ENCODE measurements at regions not wholly inside any gene's neighbourhood (a gene's known extent, or its start where the extent isn't known, plus 50 kb on each side); places are given as distances from the start of the nearest gene placed in this dataset.

DNA sequence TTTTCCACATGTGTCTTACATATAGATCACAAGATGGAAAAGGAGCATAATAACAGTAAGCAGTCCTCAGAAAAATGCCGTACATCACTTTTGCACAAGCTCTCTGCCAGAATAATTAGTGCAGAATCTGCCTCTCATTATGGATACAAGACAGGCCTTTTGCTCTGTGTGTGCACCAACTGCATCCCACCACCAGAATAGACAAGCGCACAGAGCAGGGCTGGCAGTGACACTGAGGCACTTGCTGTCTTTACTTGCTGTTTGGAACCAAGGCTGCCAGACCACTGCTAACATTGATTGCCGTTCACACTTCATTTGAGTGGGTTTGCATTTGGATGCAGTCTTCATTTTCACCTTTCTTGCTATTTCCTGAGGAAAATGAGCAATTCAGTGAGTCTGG lies 741.3 kb downstream of the TLE1 start (continued):
- TF ChIP-seq ZNF713 (CRISPR knock-in tag; IDR thresholded peaks at IDR 0.05) (no peak), ERF (CRISPR knock-in tag; IDR thresholded peaks at IDR 0.05) (no peak), NR2F2 (IDR thresholded peaks at IDR 0.05; ENCODE audit: borderline replicate concordance, low read depth) (no peak), SRSF1 (optimal IDR thresholded peaks at IDR 0.05; ENCODE audit: low read depth, low read length) (no peak)
- TF ChIP-seq, protein P1, sequence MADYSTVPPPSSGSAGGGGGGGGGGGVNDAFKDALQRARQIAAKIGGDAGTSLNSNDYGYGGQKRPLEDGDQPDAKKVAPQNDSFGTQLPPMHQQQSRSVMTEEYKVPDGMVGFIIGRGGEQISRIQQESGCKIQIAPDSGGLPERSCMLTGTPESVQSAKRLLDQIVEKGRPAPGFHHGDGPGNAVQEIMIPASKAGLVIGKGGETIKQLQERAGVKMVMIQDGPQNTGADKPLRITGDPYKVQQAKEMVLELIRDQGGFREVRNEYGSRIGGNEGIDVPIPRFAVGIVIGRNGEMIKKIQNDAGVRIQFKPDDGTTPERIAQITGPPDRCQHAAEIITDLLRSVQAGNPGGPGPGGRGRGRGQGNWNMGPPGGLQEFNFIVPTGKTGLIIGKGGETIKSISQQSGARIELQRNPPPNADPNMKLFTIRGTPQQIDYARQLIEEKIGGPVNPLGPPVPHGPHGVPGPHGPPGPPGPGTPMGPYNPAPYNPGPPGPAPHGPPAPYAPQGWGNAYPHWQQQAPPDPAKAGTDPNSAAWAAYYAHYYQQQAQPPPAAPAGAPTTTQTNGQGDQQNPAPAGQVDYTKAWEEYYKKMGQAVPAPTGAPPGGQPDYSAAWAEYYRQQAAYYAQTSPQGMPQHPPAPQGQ (CRISPR knock-in tag; IDR thresholded peaks at IDR 0.05; ENCODE audit: borderline replicate concordance), result no peak

DNA sequence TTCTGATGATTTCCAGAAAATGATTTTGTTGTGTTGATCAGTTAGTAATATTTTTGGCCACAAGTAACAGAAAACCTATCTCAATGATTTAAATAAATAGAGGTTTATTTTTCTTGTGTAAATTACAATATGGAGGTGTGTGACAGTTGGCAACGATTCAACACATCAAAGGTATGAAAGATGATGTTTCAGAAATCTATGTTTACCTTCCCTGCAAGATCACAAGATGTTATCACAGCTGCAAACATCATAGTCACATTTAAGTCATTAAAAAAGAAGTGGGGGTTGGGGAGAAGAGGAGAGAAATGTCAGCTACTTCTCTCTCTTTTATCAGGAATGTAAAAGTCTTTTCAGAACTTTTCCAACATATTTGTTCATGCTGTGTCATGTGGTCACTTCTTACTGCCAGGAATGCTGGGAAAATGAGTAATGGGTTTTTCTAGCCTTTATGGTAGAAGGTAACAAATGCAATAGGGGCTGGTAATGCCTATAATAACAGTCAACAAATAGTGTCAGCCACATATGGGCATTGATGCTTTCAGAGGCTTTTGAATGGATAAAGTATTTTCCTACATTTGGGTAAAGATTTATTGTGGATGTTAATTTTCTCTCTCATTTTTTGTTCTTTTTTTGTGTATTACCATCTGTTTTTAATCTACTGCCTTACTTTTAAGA lies 742.7 kb downstream of the TLE1 start:
- no peak for FAIRE-seq
- no peak overlapping the region for H3K27ac ChIP-seq (ENCODE audit: extremely low read length, insufficient read depth, low read length)
- intact Hi-C loops (cut with micrococcal nuclease; ENCODE audit: unreplicated experiment), result no loop called here
- POLR2A ChIA-PET, result no interaction called here
- BruUV-seq (replicated peaks), result no TSS peak
- in situ Hi-C loops (cut with HindIII; ENCODE audit: extremely low pct_ligation_motif_present, low pct_unique_long_range_greater_than_20kb), result no loop called here
- ATAC-seq, result no peak
- H3K4me3 ChIP-seq (replicated peaks in 1 of 3; ENCODE audit: insufficient read depth in 1 of 3, low read depth in 2 of 3, low read length in 3 of 3), result no peak overlapping the region
- no peaks in the 10 kb centered on the region for H3K36me3 ChIP-seq (replicated peaks in 1 of 2; ENCODE audit: control insufficient read depth in 1 of 2, insufficient read depth in 2 of 2, low read length in 2 of 2)
- no peaks in the 10 kb centered on the region for H3K27me3 ChIP-seq (ENCODE audit: control insufficient read depth in 1 of 2, insufficient read depth in 2 of 2, low read length in 2 of 2)
- no peak overlapping the region for H2AFZ ChIP-seq (ENCODE audit: low read length)
- no peaks in the 10 kb centered on the region for H3K4me1 ChIP-seq (ENCODE audit: insufficient read depth, low read length)
- no peaks in the 10 kb centered on the region for H3K79me2 ChIP-seq (ENCODE audit: insufficient read depth, low read length)
- CTCF ChIA-PET (ENCODE audit: low intra/inter-chr PET ratio, low total read pairs), result no interaction called here
- no peak overlapping the region for H3K4me2 ChIP-seq (ENCODE audit: low read depth, low read length)
- 0% methylated on average over 1 of the region's 1 CpG for WGBS (ENCODE audit: low lambda C conversion rate)
- H4K20me1 ChIP-seq (ENCODE audit: insufficient read depth, low read length), result no peaks in the 10 kb centered on the region
- H3K9me3 ChIP-seq (ENCODE audit: low read length), result no peaks in the 10 kb centered on the region
- DNase-seq (ENCODE audit: low spot score), result no peak
- no peak overlapping the region for H3K9ac ChIP-seq (ENCODE audit: insufficient read depth, low read depth, low read length)
- TF ChIP-seq ZNF781 (CRISPR knock-in tag; IDR thresholded peaks at IDR 0.05; ENCODE audit: borderline replicate concordance, not compliant biosample characterization), result no peak
- TF ChIP-seq, protein P2, sequence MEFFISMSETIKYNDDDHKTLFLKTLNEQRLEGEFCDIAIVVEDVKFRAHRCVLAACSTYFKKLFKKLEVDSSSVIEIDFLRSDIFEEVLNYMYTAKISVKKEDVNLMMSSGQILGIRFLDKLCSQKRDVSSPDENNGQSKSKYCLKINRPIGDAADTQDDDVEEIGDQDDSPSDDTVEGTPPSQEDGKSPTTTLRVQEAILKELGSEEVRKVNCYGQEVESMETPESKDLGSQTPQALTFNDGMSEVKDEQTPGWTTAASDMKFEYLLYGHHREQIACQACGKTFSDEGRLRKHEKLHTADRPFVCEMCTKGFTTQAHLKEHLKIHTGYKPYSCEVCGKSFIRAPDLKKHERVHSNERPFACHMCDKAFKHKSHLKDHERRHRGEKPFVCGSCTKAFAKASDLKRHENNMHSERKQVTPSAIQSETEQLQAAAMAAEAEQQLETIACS (CRISPR knock-in tag; IDR thresholded peaks at IDR 0.05), result no peak
- TF ChIP-seq ZBTB7A (CRISPR knock-in tag; IDR thresholded peaks at IDR 0.05), result no peak
- TF ChIP-seq, protein P3, sequence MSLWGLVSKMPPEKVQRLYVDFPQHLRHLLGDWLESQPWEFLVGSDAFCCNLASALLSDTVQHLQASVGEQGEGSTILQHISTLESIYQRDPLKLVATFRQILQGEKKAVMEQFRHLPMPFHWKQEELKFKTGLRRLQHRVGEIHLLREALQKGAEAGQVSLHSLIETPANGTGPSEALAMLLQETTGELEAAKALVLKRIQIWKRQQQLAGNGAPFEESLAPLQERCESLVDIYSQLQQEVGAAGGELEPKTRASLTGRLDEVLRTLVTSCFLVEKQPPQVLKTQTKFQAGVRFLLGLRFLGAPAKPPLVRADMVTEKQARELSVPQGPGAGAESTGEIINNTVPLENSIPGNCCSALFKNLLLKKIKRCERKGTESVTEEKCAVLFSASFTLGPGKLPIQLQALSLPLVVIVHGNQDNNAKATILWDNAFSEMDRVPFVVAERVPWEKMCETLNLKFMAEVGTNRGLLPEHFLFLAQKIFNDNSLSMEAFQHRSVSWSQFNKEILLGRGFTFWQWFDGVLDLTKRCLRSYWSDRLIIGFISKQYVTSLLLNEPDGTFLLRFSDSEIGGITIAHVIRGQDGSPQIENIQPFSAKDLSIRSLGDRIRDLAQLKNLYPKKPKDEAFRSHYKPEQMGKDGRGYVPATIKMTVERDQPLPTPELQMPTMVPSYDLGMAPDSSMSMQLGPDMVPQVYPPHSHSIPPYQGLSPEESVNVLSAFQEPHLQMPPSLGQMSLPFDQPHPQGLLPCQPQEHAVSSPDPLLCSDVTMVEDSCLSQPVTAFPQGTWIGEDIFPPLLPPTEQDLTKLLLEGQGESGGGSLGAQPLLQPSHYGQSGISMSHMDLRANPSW (CRISPR knock-in tag; IDR thresholded peaks at IDR 0.05; ENCODE audit: borderline replicate concordance), result no peak
- no peak for TF ChIP-seq ZFP62 (CRISPR knock-in tag; IDR thresholded peaks at IDR 0.05)
- TF ChIP-seq, protein P4, sequence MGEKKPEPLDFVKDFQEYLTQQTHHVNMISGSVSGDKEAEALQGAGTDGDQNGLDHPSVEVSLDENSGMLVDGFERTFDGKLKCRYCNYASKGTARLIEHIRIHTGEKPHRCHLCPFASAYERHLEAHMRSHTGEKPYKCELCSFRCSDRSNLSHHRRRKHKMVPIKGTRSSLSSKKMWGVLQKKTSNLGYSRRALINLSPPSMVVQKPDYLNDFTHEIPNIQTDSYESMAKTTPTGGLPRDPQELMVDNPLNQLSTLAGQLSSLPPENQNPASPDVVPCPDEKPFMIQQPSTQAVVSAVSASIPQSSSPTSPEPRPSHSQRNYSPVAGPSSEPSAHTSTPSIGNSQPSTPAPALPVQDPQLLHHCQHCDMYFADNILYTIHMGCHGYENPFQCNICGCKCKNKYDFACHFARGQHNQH (CRISPR knock-in tag; IDR thresholded peaks at IDR 0.05), result no peak
- TF ChIP-seq, protein P5, sequence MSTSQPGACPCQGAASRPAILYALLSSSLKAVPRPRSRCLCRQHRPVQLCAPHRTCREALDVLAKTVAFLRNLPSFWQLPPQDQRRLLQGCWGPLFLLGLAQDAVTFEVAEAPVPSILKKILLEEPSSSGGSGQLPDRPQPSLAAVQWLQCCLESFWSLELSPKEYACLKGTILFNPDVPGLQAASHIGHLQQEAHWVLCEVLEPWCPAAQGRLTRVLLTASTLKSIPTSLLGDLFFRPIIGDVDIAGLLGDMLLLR (CRISPR knock-in tag; IDR thresholded peaks at IDR 0.05), result no peak
- TF ChIP-seq, protein P6, sequence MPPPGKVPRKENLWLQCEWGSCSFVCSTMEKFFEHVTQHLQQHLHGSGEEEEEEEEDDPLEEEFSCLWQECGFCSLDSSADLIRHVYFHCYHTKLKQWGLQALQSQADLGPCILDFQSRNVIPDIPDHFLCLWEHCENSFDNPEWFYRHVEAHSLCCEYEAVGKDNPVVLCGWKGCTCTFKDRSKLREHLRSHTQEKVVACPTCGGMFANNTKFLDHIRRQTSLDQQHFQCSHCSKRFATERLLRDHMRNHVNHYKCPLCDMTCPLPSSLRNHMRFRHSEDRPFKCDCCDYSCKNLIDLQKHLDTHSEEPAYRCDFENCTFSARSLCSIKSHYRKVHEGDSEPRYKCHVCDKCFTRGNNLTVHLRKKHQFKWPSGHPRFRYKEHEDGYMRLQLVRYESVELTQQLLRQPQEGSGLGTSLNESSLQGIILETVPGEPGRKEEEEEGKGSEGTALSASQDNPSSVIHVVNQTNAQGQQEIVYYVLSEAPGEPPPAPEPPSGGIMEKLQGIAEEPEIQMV (CRISPR knock-in tag; IDR thresholded peaks at IDR 0.05; ENCODE audit: low read depth), result no peak
- no peak for TF ChIP-seq ZKSCAN5 (CRISPR knock-in tag; IDR thresholded peaks at IDR 0.05)
